HCT116 (cell line): ENCODE measurements at regions not wholly inside any gene's neighbourhood (a gene's known extent, or its start where the extent isn't known, plus 50 kb on each side); places are given as distances from the start of the nearest gene placed in this dataset.
"Not testable (repeated sequence)": the region's sequence is repeated elsewhere in the genome, so short reads cannot be mapped to it uniquely, and the experiment has no call there.

Experiments used
- ATAC-seq: fragments of 200-7000 bp; cut with Tn5 transposase; 2 replicates; pipeline ENCODE4 v1.9.1; 2020; ENCODE audit warnings: mild to moderate bottlenecking, moderate library complexity
- BruUV-seq: library from RNA; stranded (reverse); fragments of 400-500 nt; replicated peaks from 2 replicates; lab custom pipeline; 2021; lab: Mats Ljungman, UMichigan
- CTCF ChIA-PET: fragments of 300-600 bp; sonication (Branson Sonifier 250); formaldehyde crosslinking; loops from one replicate; lab custom pipeline; 2021; ENCODE audit warnings: antibody characterized with exemption; lab: Charles Lee
- POLR2A ChIA-PET: fragments of 300-600, 350-600 bp; sonication (Branson Sonifier 250); formaldehyde crosslinking; loops from one replicate; lab custom pipeline; 2021; ENCODE audit warnings: antibody characterized with exemption; lab: Charles Lee
- RAD21 ChIA-PET, 2 experiments: fragments of 300-600 bp; sonication (Branson Sonifier 250); formaldehyde crosslinking; loops; one replicate each; lab custom pipeline; 2023; ENCODE audit warnings: low total read pairs in 2 of 2; ENCODE audit not compliant: uncharacterized antibody in 2 of 2, unreplicated experiment in 2 of 2, low non-redundant PET in 1 of 2; lab: Charles Lee
- DNase-seq: peaks from one replicate; pipeline ENCODE4 v3.0.0-alpha.2; 2010; ENCODE audit warnings: low read depth, low spot score
- H2AFZ ChIP-seq: fragments of 200-600 bp; shearing (Covaris generic), sonication (generic); 2 replicates; pipeline ENCODE4 v1.6.1; 2017; ENCODE audit warnings: low read depth, mixed run types, mixed read lengths, antibody characterized with exemption, low read length; ENCODE audit not compliant: poor library complexity, severe bottlenecking
- H3K27ac ChIP-seq: 2 replicates; pipeline ENCODE4 v1.5.1; 2012; ENCODE audit warnings: low read depth, low read length
- H3K27me3 ChIP-seq: fragments of 200-600 bp; sonication (generic); 2 replicates; pipeline ENCODE4 v1.6.1; 2016; ENCODE audit warnings: mixed run types, low read length, mixed read lengths; ENCODE audit not compliant: insufficient read depth
- H3K36me3 ChIP-seq, 2 experiments: fragments of 200-500 bp in 1 of 2; fragments of 200-600 bp in 1 of 2; sonication (Bioruptor generic) in 1 of 2; sonication (generic) in 1 of 2; 2 replicates each; pipeline versions ENCODE4 v1.5.1 to v1.6.1; 2014 to 2016; ENCODE audit warnings: low read length in 2 of 2, inconsistent platforms in 1 of 2, mixed read lengths in 1 of 2, mixed run types in 1 of 2; ENCODE audit not compliant: insufficient read depth in 2 of 2, control insufficient read depth in 1 of 2
- H3K4me1 ChIP-seq, 2 experiments: fragments of 200-600 bp in 1 of 2; sonication (generic) in 1 of 2; 2 replicates each; pipeline versions ENCODE4 v1.5.1 to v1.6.1; 2012 to 2017; ENCODE audit warnings: low read length in 2 of 2, inconsistent platforms in 1 of 2, mild to moderate bottlenecking in 1 of 2, mixed read lengths in 1 of 2, mixed run types in 1 of 2, moderate library complexity in 1 of 2; ENCODE audit not compliant: insufficient read depth in 2 of 2, control insufficient read depth in 1 of 2
- H3K4me2 ChIP-seq: fragments of 200-600 bp; sonication (generic); 2 replicates; pipeline ENCODE4 v1.6.1; 2017; ENCODE audit warnings: mixed run types, low read length, mixed read lengths
- H3K4me3 ChIP-seq, 2 experiments: fragments of 200-600 bp in 1 of 2; sonication (generic) in 1 of 2; replicated peaks in 1 of 2; 2 replicates each; pipeline ENCODE4 v1.5.1; 2011 to 2016; ENCODE audit warnings: low read length in 2 of 2, control low read depth in 1 of 2, low read depth in 1 of 2, mild to moderate bottlenecking in 1 of 2, mixed read lengths in 1 of 2, mixed run types in 1 of 2
- H3K79me2 ChIP-seq: fragments of 200-600 bp; sonication (generic); 2 replicates; pipeline ENCODE4 v1.6.1; 2017; ENCODE audit warnings: mild to moderate bottlenecking, mixed run types, low read length, moderate library complexity, mixed read lengths; ENCODE audit not compliant: insufficient read depth
- H3K9ac ChIP-seq: fragments of 200-600 bp; sonication (generic); 2 replicates; pipeline ENCODE4 v1.6.1; 2016; ENCODE audit warnings: low read length, mixed read lengths
- H3K9me2 ChIP-seq: fragments of 200-600 bp; sonication (generic), shearing (Covaris generic); 2 replicates; pipeline ENCODE4 v1.6.1; 2017; ENCODE audit warnings: mixed run types, mild to moderate bottlenecking, moderate library complexity; ENCODE audit not compliant: insufficient read depth
- H3K9me3 ChIP-seq, 2 experiments: fragments of 200-500 bp in 1 of 2; fragments of 200-600 bp in 1 of 2; sonication (Bioruptor generic) in 1 of 2; sonication (generic) in 1 of 2; 2 replicates each; pipeline ENCODE4 v1.6.1; 2014 to 2017; ENCODE audit warnings: low read length in 2 of 2, mixed read lengths in 2 of 2, inconsistent platforms in 1 of 2, low read depth in 1 of 2, mild to moderate bottlenecking in 1 of 2, mixed run types in 1 of 2, moderate library complexity in 1 of 2; ENCODE audit not compliant: control insufficient read depth in 1 of 2, insufficient read depth in 1 of 2
- H4K20me1 ChIP-seq: fragments of 200-600 bp; sonication (generic), shearing (Covaris generic); 2 replicates; pipeline ENCODE4 v1.6.1; 2017; ENCODE audit warnings: mixed run types, mild to moderate bottlenecking, moderate library complexity; ENCODE audit not compliant: insufficient read depth
- ATF3 ChIP-seq: IDR thresholded peaks from 2 replicates; pipeline ENCODE4 v1.6.1; 2012
- EZH2phosphoT487 ChIP-seq: fragments of 200-600 bp; IDR thresholded peaks from 2 replicates; pipeline ENCODE4 v1.6.1; 2018; ENCODE audit warnings: antibody characterized with exemption, borderline replicate concordance
- POLR2A ChIP-seq: IDR thresholded peaks from 2 replicates; pipeline ENCODE4 v1.7.0; 2011; ENCODE audit warnings: borderline replicate concordance; ENCODE audit not compliant: insufficient read depth, insufficient read length; ENCODE audit errors: extremely low read depth
- RAD21 ChIP-seq: IDR thresholded peaks from 2 replicates; pipeline ENCODE4 v1.6.1; 2012; ENCODE audit warnings: low read depth, mild to moderate bottlenecking
- SIN3A ChIP-seq: IDR thresholded peaks from 2 replicates; pipeline ENCODE4 v1.6.1; 2012; ENCODE audit warnings: low read depth
- SP1 ChIP-seq: IDR thresholded peaks from 2 replicates; pipeline ENCODE4 v1.6.1; 2012; ENCODE audit warnings: low read depth
- TCF7L2 ChIP-seq: IDR thresholded peaks from 2 replicates; pipeline ENCODE4 v1.7.0; 2011; ENCODE audit warnings: borderline replicate concordance, inconsistent platforms; ENCODE audit not compliant: insufficient read depth, insufficient read length; ENCODE audit errors: extremely low read depth
- YY1 ChIP-seq: IDR thresholded peaks from 2 replicates; pipeline ENCODE4 v1.6.1; 2011; ENCODE audit warnings: low read length, low read depth, moderate library complexity, mild to moderate bottlenecking; ENCODE audit not compliant: insufficient replicate concordance; ENCODE audit errors: extremely low read depth
- ZNF274 ChIP-seq: fragments of 200-500 bp; sonication (Bioruptor generic); IDR thresholded peaks from 2 replicates; pipeline ENCODE4 v1.6.1; 2014; ENCODE audit warnings: mild to moderate bottlenecking, low read depth, low read length, inconsistent platforms
- intact Hi-C: fragments of 100-400 bp; cut with micrococcal nuclease; formaldehyde crosslinking; loops from 2 replicates; pipeline ENCODE4 v1.10.0; 2022
- TF ChIP-seq, protein P1 (sequence below): IDR thresholded peaks from 2 replicates; pipeline ENCODE4 v1.6.1; 2012; ENCODE audit warnings: low read depth

DNA sequence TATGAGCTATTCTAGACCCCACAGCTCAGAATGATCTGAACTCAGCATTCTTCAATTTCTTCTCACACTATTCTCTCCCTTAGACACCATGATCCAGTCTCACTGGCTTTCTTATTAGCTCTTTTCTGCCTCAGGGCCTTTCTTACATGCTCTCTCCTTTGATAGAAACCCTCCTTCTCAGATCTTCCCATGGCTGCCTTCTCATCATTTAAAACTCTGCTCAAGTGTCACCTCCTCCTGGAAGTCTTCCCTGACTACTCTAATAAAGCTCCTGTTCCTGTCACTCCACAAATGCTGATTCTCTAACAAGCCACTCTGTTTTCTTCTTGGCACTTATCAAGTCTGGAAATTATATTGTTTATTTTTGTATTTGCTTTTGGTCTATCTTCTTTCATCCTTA lies 131.1 kb downstream of the HNMT start:
- intact Hi-C loops: loop anchor here (10.0 kb wide), 2 partner anchors 181 to 729 kb away; no protein-coding TSS in a partner anchor
- H3K9ac ChIP-seq: no peak overlapping the region
- no peak overlapping the region for H3K27ac ChIP-seq
- H3K4me2 ChIP-seq: no peak overlapping the region
- H3K79me2 ChIP-seq: no peaks in the 10 kb centered on the region
- ChIA-PET CTCF (no interaction called here), POLR2A (no interaction called here), RAD21 (no interaction called here)
- H3K9me3 ChIP-seq: no peaks in the 10 kb centered on the region
- no TSS peak for BruUV-seq
- no peak for TF ChIP-seq SIN3A
- no peak for TF ChIP-seq RAD21
- no peak for TF ChIP-seq ATF3
- no peak for TF ChIP-seq TCF7L2
- TF ChIP-seq, protein P1, sequence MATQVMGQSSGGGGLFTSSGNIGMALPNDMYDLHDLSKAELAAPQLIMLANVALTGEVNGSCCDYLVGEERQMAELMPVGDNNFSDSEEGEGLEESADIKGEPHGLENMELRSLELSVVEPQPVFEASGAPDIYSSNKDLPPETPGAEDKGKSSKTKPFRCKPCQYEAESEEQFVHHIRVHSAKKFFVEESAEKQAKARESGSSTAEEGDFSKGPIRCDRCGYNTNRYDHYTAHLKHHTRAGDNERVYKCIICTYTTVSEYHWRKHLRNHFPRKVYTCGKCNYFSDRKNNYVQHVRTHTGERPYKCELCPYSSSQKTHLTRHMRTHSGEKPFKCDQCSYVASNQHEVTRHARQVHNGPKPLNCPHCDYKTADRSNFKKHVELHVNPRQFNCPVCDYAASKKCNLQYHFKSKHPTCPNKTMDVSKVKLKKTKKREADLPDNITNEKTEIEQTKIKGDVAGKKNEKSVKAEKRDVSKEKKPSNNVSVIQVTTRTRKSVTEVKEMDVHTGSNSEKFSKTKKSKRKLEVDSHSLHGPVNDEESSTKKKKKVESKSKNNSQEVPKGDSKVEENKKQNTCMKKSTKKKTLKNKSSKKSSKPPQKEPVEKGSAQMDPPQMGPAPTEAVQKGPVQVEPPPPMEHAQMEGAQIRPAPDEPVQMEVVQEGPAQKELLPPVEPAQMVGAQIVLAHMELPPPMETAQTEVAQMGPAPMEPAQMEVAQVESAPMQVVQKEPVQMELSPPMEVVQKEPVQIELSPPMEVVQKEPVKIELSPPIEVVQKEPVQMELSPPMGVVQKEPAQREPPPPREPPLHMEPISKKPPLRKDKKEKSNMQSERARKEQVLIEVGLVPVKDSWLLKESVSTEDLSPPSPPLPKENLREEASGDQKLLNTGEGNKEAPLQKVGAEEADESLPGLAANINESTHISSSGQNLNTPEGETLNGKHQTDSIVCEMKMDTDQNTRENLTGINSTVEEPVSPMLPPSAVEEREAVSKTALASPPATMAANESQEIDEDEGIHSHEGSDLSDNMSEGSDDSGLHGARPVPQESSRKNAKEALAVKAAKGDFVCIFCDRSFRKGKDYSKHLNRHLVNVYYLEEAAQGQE: no peak
- TF ChIP-seq YY1: no peak
- no peak for TF ChIP-seq EZH2phosphoT487
- TF ChIP-seq SP1: no peak
- no peak for TF ChIP-seq POLR2A
- TF ChIP-seq ZNF274: no peak
- H2AFZ ChIP-seq: no peak overlapping the region
- no peaks in the 10 kb centered on the region for H3K4me1 ChIP-seq
- H3K36me3 ChIP-seq: no peaks in the 10 kb centered on the region
- ATAC-seq: no peak
- H4K20me1 ChIP-seq: no peaks in the 10 kb centered on the region
- no peak for DNase-seq
- no peaks in the 10 kb centered on the region for H3K9me2 ChIP-seq
- no peak overlapping the region for H3K4me3 ChIP-seq
- H3K27me3 ChIP-seq: no peaks in the 10 kb centered on the region

GRCh38 chr2:138099288-138099687 lies 135.0 kb downstream of the HNMT start:
- intact Hi-C loops: loop anchor here (10.0 kb wide), 2 partner anchors 184 to 726 kb away; no protein-coding TSS in a partner anchor
- H3K79me2 ChIP-seq, H3K27me3 ChIP-seq, POLR2A ChIA-PET, H2AFZ ChIP-seq, H3K27ac ChIP-seq, H3K4me3 ChIP-seq, H4K20me1 ChIP-seq, H3K9me3 ChIP-seq, DNase-seq, ATAC-seq, H3K9ac ChIP-seq, H3K9me2 ChIP-seq, BruUV-seq, RAD21 ChIA-PET, H3K36me3 ChIP-seq, H3K4me2 ChIP-seq, H3K4me1 ChIP-seq: not testable (repeated sequence)
- CTCF ChIA-PET: interaction anchor here (1.8 kb wide), 1 partner anchor 9 kb away, joined by 5 read pairs; no protein-coding TSS in a partner anchor
